CD8-positive, alpha-beta memory T cell (primary cell): ENCODE measurements at regions not wholly inside any gene's neighbourhood (a gene's known extent, or its start where the extent isn't known, plus 50 kb on each side); places are given as distances from the start of the nearest gene placed in this dataset.

Experiments used
- CTCF ChIA-PET: fragments of 350-600 bp; sonication (Branson Sonifier 250); formaldehyde crosslinking; loops from one replicate; lab custom pipeline; 2021; ENCODE audit warnings: antibody characterized with exemption; lab: Charles Lee
- POLR2A ChIA-PET: fragments of 350-600 bp; sonication (Branson Sonifier 250); formaldehyde crosslinking; loops from one replicate; lab custom pipeline; 2021; ENCODE audit warnings: antibody characterized with exemption; lab: Charles Lee
- DNase-seq, 5 donors: peaks; one replicate each; pipeline versions ENCODE4 v3.0.0 to v3.0.0-alpha.2; 2020 to 2022; ENCODE audit warnings: mixed read lengths in 1 of 5
- H3K27ac ChIP-seq: one replicate; pipeline ENCODE4 v1.7.0; 2013; ENCODE audit warnings: low read depth, mild to moderate bottlenecking, low read length, moderate library complexity
- H3K27me3 ChIP-seq: 2 replicates; pipeline ENCODE4 v1.7.0; 2013; ENCODE audit warnings: low read length, mild to moderate bottlenecking; ENCODE audit not compliant: insufficient read depth, poor library complexity, severe bottlenecking
- H3K36me3 ChIP-seq: 2 replicates; pipeline ENCODE4 v1.7.0; 2013; ENCODE audit warnings: mild to moderate bottlenecking, low read length, moderate library complexity; ENCODE audit not compliant: insufficient read depth
- H3K4me1 ChIP-seq: 2 replicates; pipeline ENCODE4 v1.7.0; 2013; ENCODE audit warnings: mild to moderate bottlenecking, low read length, moderate library complexity; ENCODE audit not compliant: insufficient read depth
- H3K4me3 ChIP-seq: 2 replicates; pipeline ENCODE4 v1.7.0; 2013; ENCODE audit warnings: mild to moderate bottlenecking, low read length
- H3K9me3 ChIP-seq: 2 replicates; pipeline ENCODE4 v1.7.0; 2013; ENCODE audit warnings: mild to moderate bottlenecking, low read length
- H3K27ac Mint-ChIP-seq, 8 donors: one replicate each; pipeline ENCODE4 v1.8.0; 2020 to 2021; ENCODE audit warnings: mixed read lengths in 8 of 8, mild to moderate bottlenecking in 6 of 8, inconsistent platforms in 3 of 8, moderate library complexity in 3 of 8
- H3K27me3 Mint-ChIP-seq, 2 donors: one replicate each; pipeline ENCODE4 v1.8.0; 2020 to 2021; ENCODE audit warnings: mixed read lengths in 2 of 2, mild to moderate bottlenecking in 1 of 2, moderate library complexity in 1 of 2
- H3K36me3 Mint-ChIP-seq, 3 donors: one replicate each; pipeline ENCODE4 v1.8.0; 2020 to 2021; ENCODE audit warnings: mixed read lengths in 3 of 3, inconsistent platforms in 1 of 3, mild to moderate bottlenecking in 1 of 3
- H3K4me1 Mint-ChIP-seq, 3 donors: one replicate each; pipeline ENCODE4 v1.8.0; 2020 to 2021; ENCODE audit warnings: mixed read lengths in 3 of 3, inconsistent platforms in 1 of 3, mild to moderate bottlenecking in 1 of 3
- H3K4me3 Mint-ChIP-seq, 7 donors: one replicate each; pipeline ENCODE4 v1.8.0; 2020 to 2021; ENCODE audit warnings: mixed read lengths in 7 of 7, mild to moderate bottlenecking in 6 of 7, moderate library complexity in 4 of 7, inconsistent platforms in 2 of 7
- H3K9me3 Mint-ChIP-seq, 5 donors: one replicate each; pipeline ENCODE4 v1.8.0; 2020 to 2022; ENCODE audit warnings: mixed read lengths in 5 of 5, mild to moderate bottlenecking in 3 of 5, moderate library complexity in 2 of 5, inconsistent platforms in 1 of 5

GRCh38 chr14:53896726-53897125, 59.9 kb downstream of the BMP4 start:
- no peaks in the 10 kb centered on the region for H3K36me3 Mint-ChIP-seq
- Histone ChIP-seq H3K9me3 (no peaks in the 10 kb centered on the region), H3K4me3 (no peak overlapping the region), H3K27me3 (no peaks in the 10 kb centered on the region), H3K27ac (no peak overlapping the region), H3K36me3 (no peaks in the 10 kb centered on the region), H3K4me1 (no peaks in the 10 kb centered on the region)
- H3K9me3 Mint-ChIP-seq = peaks cover 0 to 9% (median 2%) of the 10 kb centered on the region in 5 donors
- H3K4me3 Mint-ChIP-seq = no peak overlapping the region
- peaks cover 0 to 4% of the 10 kb centered on the region in 2 donors for H3K27me3 Mint-ChIP-seq
- POLR2A ChIA-PET = no interaction called here
- CTCF ChIA-PET = no interaction called here
- no peaks in the 10 kb centered on the region for H3K4me1 Mint-ChIP-seq
- no peak for DNase-seq
- no peak overlapping the region for H3K27ac Mint-ChIP-seq

DNA sequence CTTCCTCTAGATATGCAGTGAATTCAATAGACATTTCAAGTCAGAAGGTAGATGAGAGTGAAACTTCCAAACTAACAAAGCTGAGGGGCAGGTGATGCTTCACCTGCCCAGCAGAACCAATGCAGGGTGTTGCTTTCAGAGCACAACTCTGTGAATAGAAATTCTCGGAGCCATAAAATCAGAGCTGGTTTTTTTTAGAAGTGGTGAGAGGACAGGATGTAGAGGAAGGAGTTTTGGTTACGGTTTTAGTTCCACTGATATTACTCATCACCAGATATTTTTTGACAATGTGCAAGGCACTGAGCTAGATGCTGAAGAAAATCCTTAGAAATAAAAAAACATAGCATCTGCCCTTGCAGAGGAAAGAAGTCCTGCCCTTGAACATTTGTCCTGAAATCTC, 62.2 kb downstream of the BMP4 start:
- H3K27ac Mint-ChIP-seq = no peak overlapping the region
- Histone ChIP-seq H3K4me3 (no peak overlapping the region), H3K27ac (no peak overlapping the region), H3K27me3 (no peaks in the 10 kb centered on the region), H3K36me3 (no peaks in the 10 kb centered on the region), H3K4me1 (no peaks in the 10 kb centered on the region), H3K9me3 (no peaks in the 10 kb centered on the region)
- H3K27me3 Mint-ChIP-seq = peaks cover 0 to 4% of the 10 kb centered on the region in 2 donors
- ChIA-PET CTCF (no interaction called here), POLR2A (no interaction called here)
- peaks cover 0 to 9% (median 5%) of the 10 kb centered on the region in 5 donors for H3K9me3 Mint-ChIP-seq
- H3K4me1 Mint-ChIP-seq = no peaks in the 10 kb centered on the region
- H3K36me3 Mint-ChIP-seq = no peaks in the 10 kb centered on the region
- no peak for DNase-seq
- H3K4me3 Mint-ChIP-seq = no peak overlapping the region

DNA sequence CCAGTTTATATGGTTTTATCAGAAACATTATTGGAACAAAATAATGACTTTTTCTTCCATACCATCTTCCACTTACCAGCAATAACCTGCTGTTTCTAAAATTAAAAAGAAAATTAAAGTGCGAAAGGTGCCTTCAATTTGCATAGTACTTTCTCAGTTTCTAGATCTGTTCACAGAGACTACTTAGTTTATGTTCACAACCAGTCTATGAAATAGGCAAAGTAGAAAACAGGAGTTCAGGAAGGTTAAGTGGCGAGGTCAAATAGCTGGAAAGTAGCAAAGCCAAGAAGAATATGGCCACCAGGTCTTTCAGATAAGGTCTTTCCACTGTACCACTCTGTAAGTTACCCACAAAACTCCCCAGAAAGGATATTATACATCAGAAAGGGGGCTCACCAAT, 63.3 kb downstream of the BMP4 start:
- H3K9me3 ChIP-seq = no peaks in the 10 kb centered on the region
- H3K36me3 ChIP-seq = no peaks in the 10 kb centered on the region
- DNase-seq = no peak
- ChIA-PET CTCF (no interaction called here), POLR2A (no interaction called here)
- H3K4me1 ChIP-seq = no peaks in the 10 kb centered on the region
- H3K27me3 ChIP-seq = no peaks in the 10 kb centered on the region
- H3K4me1 Mint-ChIP-seq = no peaks in the 10 kb centered on the region
- H3K4me3 Mint-ChIP-seq = no peak overlapping the region
- no peak overlapping the region for H3K27ac ChIP-seq
- H3K27ac Mint-ChIP-seq = no peak overlapping the region
- peaks cover 0 to 7% (median 3%) of the 10 kb centered on the region in 5 donors for H3K9me3 Mint-ChIP-seq
- no peaks in the 10 kb centered on the region for H3K36me3 Mint-ChIP-seq
- no peak overlapping the region for H3K4me3 ChIP-seq
- peaks cover 0 to 4% of the 10 kb centered on the region in 2 donors for H3K27me3 Mint-ChIP-seq

DNA sequence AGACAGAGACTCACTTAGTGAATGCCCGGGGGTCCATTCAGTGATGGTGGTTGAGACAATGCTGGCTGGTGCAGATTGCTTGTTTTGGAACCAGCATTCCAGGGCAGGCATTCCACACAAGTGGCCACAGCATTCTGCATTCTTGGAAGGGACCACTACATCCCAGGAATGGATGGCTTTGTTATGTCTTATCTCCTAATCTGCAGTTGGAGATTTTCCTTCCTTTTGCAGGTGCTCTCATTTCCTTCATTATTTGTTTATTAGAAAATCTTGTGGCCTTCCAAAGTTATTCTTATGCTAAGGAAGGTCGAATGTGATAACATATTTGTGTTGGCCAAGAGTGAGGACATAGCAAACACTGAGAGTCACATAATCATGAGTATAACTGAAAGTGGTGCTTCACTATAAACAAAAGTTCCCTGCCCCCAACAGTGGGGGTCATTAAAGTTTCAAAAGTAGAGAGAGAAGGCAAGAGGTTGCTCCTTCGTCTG, 66.0 kb downstream of the BMP4 start:
- CTCF ChIA-PET = no interaction called here
- POLR2A ChIA-PET = no interaction called here
- H3K4me1 Mint-ChIP-seq = no peaks in the 10 kb centered on the region

GRCh38 chr14:53888535-53889386, 67.9 kb downstream of the BMP4 start:
- no peaks in the 10 kb centered on the region for H3K4me1 Mint-ChIP-seq
- H3K9me3 ChIP-seq = no peaks in the 10 kb centered on the region
- no peaks in the 10 kb centered on the region for H3K36me3 Mint-ChIP-seq
- no peak overlapping the region for H3K4me3 Mint-ChIP-seq
- ChIA-PET POLR2A (no interaction called here), CTCF (no interaction called here)
- no peaks in the 10 kb centered on the region for H3K27me3 Mint-ChIP-seq
- H3K27ac ChIP-seq = no peak overlapping the region
- H3K4me3 ChIP-seq = no peak overlapping the region
- DNase-seq = no peak
- no peaks in the 10 kb centered on the region for H3K4me1 ChIP-seq
- no peaks in the 10 kb centered on the region for H3K36me3 ChIP-seq
- no peak overlapping the region for H3K27ac Mint-ChIP-seq
- peaks cover 0 to 8% (median 2%) of the 10 kb centered on the region in 5 donors for H3K9me3 Mint-ChIP-seq
- H3K27me3 ChIP-seq = no peaks in the 10 kb centered on the region

More for the DNA sequence above, 66.0 kb downstream of the BMP4 start:
- DNase-seq = no peak
- H3K36me3 ChIP-seq = no peaks in the 10 kb centered on the region
- no peaks in the 10 kb centered on the region for H3K4me1 ChIP-seq
- Mint-ChIP-seq H3K27ac (no peak overlapping the region), H3K36me3 (no peaks in the 10 kb centered on the region), H3K4me3 (no peak overlapping the region), H3K27me3 (no peaks in the 10 kb centered on the region), H3K9me3 (peaks cover 0 to 7% (median 6%) of the 10 kb centered on the region in 5 donors)
- no peak overlapping the region for H3K27ac ChIP-seq
- no peaks in the 10 kb centered on the region for H3K27me3 ChIP-seq
- no peaks in the 10 kb centered on the region for H3K9me3 ChIP-seq
- no peak overlapping the region for H3K4me3 ChIP-seq

GRCh38 chr14:53885136-53885640, 71.4 kb downstream of the BMP4 start:
- no peaks in the 10 kb centered on the region for H3K27me3 Mint-ChIP-seq
- H3K4me3 ChIP-seq = no peak overlapping the region

DNA sequence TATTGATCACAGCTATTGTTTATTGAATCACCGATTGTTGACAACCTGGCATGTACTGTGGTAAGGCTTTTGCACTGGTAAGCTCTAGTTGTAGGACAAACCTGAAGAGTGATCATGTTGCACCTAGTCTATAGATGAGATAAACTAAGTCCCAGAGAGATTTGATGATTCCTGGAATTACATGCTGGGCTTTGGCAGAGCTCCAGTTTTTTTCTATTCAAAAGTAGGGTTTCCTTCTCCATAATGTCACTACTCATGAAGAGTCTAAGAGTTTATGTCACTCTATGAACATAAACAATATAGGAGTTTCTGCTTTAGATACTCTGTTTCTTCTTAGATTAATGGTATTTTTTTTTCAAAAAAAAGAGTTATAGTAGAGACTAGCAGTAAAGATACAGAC, 72.0 kb downstream of the BMP4 start:
- DNase-seq = no peak
- H3K4me1 ChIP-seq = no peaks in the 10 kb centered on the region
- no peak overlapping the region for H3K4me3 Mint-ChIP-seq
- H3K4me3 ChIP-seq = no peak overlapping the region
- H3K27me3 ChIP-seq = no peaks in the 10 kb centered on the region
- no peaks in the 10 kb centered on the region for H3K4me1 Mint-ChIP-seq
- no peaks in the 10 kb centered on the region for H3K27me3 Mint-ChIP-seq
- peaks cover 0 to 6% (median 2%) of the 10 kb centered on the region in 5 donors for H3K9me3 Mint-ChIP-seq
- ChIA-PET POLR2A (no interaction called here), CTCF (no interaction called here)
- H3K36me3 ChIP-seq = no peaks in the 10 kb centered on the region
- H3K27ac ChIP-seq = no peak overlapping the region
- no peaks in the 10 kb centered on the region for H3K9me3 ChIP-seq
- no peak overlapping the region for H3K27ac Mint-ChIP-seq
- no peaks in the 10 kb centered on the region for H3K36me3 Mint-ChIP-seq

More at GRCh38 chr14:53885136-53885640, 71.4 kb downstream of the BMP4 start:
- H3K27me3 ChIP-seq = no peaks in the 10 kb centered on the region
- H3K4me1 Mint-ChIP-seq = no peaks in the 10 kb centered on the region
- peaks cover 0 to 8% (median 2%) of the 10 kb centered on the region in 5 donors for H3K9me3 Mint-ChIP-seq
- no peaks in the 10 kb centered on the region for H3K9me3 ChIP-seq
- no peaks in the 10 kb centered on the region for H3K36me3 ChIP-seq
- H3K4me1 ChIP-seq = no peaks in the 10 kb centered on the region
- H3K27ac ChIP-seq = no peak overlapping the region
- CTCF ChIA-PET = no interaction called here
- no peak overlapping the region for H3K27ac Mint-ChIP-seq
- DNase-seq = no peak
- H3K36me3 Mint-ChIP-seq = no peaks in the 10 kb centered on the region
- POLR2A ChIA-PET = no interaction called here
- H3K4me3 Mint-ChIP-seq = no peak overlapping the region

DNA sequence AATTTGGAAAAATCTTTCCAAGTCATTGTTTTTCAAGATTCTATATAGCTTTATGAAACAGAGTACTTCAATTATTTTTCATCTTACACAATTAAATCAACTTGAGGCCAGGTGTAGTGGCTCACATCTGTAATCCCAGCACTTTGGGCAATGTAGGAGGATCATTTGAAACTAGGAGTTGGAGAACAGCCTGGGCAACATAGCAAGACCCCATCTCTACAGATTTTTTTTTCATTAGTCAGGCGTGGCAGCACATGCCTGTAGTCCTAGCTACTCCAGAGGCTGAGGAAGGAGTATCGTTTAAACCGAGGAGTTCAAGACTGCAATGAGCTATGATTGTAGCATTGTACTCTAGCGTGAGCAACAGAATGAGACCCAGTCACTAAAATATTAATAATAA, 72.9 kb downstream of the BMP4 start:
- Histone ChIP-seq H3K27me3 (no peaks in the 10 kb centered on the region), H3K4me3 (no peak overlapping the region), H3K9me3 (no peaks in the 10 kb centered on the region), H3K36me3 (no peaks in the 10 kb centered on the region), H3K27ac (no peak overlapping the region), H3K4me1 (no peaks in the 10 kb centered on the region)
- Mint-ChIP-seq H3K9me3 (peaks cover 0 to 5% (median under 1%) of the 10 kb centered on the region in 5 donors), H3K4me3 (no peak overlapping the region), H3K4me1 (no peaks in the 10 kb centered on the region), H3K36me3 (no peaks in the 10 kb centered on the region), H3K27ac (no peak overlapping the region), H3K27me3 (no peaks in the 10 kb centered on the region)
- no peak for DNase-seq
- ChIA-PET POLR2A (no interaction called here), CTCF (no interaction called here)
